GM19452 (cell line): ENCODE measurements at regions not wholly inside any gene's neighbourhood (a gene's known extent, or its start where the extent isn't known, plus 50 kb on each side); places are given as distances from the start of the nearest gene placed in this dataset.

Source experiments
- ATAC-seq: cut with Tn5 transposase; IDR thresholded peaks from one replicate; pipeline ENCODE4 v1.9.1; 2021; ENCODE audit not compliant: unreplicated experiment

DNA sequence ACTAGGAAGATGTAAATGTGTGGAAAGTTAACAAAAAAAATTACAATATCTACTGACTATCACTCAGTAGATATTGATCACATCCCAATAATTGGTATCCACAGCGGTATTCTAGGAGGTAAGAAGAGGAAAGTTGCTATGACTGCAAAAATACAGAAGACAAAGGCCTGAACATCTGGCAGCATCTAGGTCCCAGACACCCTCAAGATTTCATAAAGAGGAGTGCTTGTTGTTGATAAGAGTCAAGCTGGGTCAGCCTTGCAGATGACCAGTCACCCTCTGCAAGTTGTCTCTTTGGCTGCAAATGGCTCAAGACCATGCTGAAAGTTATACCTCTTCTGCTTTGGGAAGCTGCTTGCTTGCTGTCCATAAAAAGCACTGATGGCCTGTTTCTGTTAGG lies 179.8 kb upstream of the FOXN2 start:
- no peak for ATAC-seq

DNA sequence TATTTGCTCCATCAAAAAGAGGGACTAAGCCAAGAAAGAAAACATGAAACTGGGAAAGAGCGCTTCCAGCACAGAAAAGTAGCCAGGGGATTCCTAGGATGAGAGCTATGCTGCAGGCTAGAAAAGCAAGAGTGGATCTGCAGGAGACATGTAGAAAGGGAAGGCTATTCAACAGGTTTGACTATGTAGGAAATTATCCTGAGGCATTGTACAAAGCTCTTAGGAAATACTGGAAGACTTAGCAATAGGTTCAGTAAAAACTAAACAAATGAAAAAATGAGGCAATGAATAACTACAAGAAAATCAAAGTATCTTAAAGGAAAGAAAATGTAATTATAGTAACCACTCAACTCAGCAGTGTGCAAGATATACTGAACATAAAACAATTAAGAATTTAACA lies 178.7 kb upstream of the FOXN2 start:
- no peak for ATAC-seq

DNA sequence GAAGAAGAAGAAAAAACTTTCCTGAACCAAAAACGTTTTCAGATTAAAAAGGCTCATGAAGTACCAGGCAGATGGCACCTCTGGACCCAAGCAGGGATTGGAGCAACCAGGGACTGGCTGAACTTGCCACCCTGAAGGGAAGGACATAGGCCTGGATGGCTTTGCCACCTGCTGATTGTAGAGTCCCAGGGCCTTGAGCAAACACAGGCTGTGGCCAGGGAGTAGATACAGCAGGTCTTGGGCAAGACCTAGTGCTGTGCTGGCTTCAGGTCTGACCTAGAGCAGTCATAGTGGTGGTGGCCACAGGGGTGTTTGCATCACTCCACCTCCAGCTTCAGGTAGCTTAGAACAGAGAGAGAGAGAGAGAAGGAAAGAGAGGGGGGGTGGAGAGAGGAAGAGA lies 176.7 kb upstream of the FOXN2 start:
- no peak for ATAC-seq

DNA sequence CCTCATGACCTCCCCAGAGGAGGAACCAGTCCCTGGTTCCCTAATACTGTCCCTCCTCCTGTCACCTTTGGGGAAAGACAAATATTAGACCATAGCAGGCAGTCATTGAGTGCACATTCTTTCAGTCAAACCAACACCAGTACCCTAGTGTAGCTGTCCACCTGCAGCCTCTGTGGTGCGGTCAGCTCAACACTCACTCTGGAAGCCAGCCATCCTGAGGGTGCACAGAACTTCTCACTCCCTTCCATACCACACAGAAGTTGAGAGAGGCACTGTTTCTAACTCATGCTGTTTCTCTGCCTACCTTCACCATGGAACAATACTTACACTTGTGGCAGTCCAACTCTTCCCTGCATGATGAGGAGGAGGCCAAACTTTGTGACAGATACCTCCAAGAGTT lies 175.6 kb upstream of the FOXN2 start:
- ATAC-seq: no peak

DNA sequence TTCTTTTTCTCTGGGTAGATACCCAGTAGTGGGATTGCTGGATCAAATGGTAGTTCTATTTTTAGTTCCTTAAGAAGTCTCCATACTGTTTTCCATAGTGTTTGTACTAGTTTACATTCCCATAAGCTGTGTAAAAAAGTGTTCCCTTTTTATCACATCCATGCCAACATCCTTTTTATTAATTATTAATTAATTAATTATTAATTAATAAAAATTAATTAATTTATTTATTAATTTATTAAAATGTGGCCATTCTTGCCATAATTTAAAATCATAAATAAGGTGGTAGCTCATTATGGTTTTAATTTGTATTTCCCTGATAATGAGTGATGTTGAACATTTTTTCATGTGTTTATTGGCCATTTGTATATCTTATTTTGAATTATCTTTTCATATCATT lies 173.9 kb upstream of the FOXN2 start:
- ATAC-seq: no peak

GRCh38 chr2:48144777-48145176 lies 169.7 kb upstream of the FOXN2 start:
- ATAC-seq: no peak

- ATAC-seq: no peak
Observed at GRCh38 chr2:48145845-48146452, 168.5 kb upstream of the FOXN2 start.

DNA sequence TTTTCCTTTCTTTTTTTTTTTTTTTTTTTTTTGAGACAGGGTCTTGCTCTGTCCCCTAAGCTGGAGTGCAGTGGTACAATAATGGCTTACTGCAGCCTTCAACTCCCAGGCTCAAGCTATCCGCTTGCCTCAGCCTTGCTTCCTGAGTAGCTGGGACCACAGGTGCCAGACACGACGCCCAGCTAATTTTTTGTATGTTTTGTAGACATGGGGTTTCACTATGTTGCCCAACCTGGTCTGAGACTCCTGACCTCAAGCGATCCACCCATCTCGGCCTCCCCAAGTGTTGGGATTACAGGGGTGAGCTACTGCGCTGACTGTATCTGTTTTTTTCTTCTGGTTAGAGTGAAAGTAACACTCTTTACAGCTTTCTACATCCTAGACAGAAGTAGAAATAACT lies 167.9 kb upstream of the FOXN2 start:
- ATAC-seq: no peak

GRCh38 chr2:48147719-48148118 lies 166.8 kb upstream of the FOXN2 start:
- ATAC-seq: no peak

GRCh38 chr2:48148841-48149430 lies 165.5 kb upstream of the FOXN2 start:
- no peak for ATAC-seq

GRCh38 chr2:48157150-48157549 lies 157.3 kb upstream of the FOXN2 start:
- no peak for ATAC-seq

GRCh38 chr2:48161628-48162027 lies 152.9 kb upstream of the FOXN2 start:
- ATAC-seq: no peak

GRCh38 chr2:48162742-48163141 lies 151.7 kb upstream of the FOXN2 start:
- ATAC-seq: no peak

GRCh38 chr2:48165070-48165753 lies 149.3 kb upstream of the FOXN2 start:
- no peak for ATAC-seq

- ATAC-seq: no peak
Observed at GRCh38 chr2:48169141-48169592, 145.3 kb upstream of the FOXN2 start.

- no peak for ATAC-seq
Observed at GRCh38 chr2:48170281-48170680, 144.2 kb upstream of the FOXN2 start.

DNA sequence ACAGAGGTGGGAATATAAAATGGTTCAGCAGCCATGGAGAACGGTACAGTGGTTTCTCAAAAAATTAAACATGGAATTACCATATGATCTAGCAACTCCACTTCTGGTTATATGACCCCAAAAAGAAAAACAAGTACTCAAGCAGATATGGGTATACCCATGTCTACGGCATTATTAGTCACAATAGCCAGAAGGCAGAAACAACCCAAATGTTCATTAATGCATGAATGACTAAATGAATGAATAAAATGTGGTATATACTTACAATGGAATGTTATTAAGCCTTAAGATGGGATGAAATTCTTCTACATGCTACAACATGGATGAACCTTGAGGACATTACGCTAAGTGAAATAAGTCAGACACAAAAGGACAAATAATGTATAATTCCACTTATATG lies 141.3 kb upstream of the FOXN2 start:
- no peak for ATAC-seq

GRCh38 chr2:48174503-48174902 lies 140.0 kb upstream of the FOXN2 start:
- ATAC-seq: no peak

GRCh38 chr2:48175254-48175653 lies 139.2 kb upstream of the FOXN2 start:
- ATAC-seq: no peak

- ATAC-seq: no peak
Observed at GRCh38 chr2:48175656-48176055, 138.8 kb upstream of the FOXN2 start.

GRCh38 chr2:48176876-48177275 lies 137.6 kb upstream of the FOXN2 start:
- ATAC-seq: no peak

- ATAC-seq: no peak
Observed at GRCh38 chr2:48178611-48179010, 135.9 kb upstream of the FOXN2 start.

GRCh38 chr2:48180557-48180956 lies 133.9 kb upstream of the FOXN2 start:
- no peak for ATAC-seq
